ENCODE measurements at regions not wholly inside any gene's neighbourhood (a gene's known extent, or its start where the extent isn't known, plus 50 kb on each side); places are given as distances from the start of the nearest gene placed in this dataset.
"Not testable (repeated sequence)": the region's sequence is repeated elsewhere in the genome, so short reads cannot be mapped to it uniquely, and the experiment has no call there.

DNA sequence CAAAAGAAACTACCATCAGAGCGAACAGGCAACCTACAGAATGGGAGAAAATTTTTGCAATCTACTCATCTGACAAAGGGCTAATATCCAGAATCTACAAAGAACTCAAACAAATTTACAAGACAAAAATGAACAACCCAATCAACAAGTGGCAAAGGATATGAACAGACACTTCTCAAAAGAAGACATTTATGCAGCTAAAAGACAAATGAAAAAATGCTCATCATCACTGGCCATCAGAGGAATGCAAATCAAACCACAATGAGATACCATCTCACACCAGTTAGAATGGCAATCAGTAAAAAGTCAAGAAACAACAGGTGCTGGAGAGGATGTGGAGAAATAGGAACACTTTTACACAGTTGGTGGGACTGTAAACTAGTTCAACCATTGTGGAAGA lies 425.0 kb downstream of the NPIPA8 start:
- TF ChIP-seq, protein P1, sequence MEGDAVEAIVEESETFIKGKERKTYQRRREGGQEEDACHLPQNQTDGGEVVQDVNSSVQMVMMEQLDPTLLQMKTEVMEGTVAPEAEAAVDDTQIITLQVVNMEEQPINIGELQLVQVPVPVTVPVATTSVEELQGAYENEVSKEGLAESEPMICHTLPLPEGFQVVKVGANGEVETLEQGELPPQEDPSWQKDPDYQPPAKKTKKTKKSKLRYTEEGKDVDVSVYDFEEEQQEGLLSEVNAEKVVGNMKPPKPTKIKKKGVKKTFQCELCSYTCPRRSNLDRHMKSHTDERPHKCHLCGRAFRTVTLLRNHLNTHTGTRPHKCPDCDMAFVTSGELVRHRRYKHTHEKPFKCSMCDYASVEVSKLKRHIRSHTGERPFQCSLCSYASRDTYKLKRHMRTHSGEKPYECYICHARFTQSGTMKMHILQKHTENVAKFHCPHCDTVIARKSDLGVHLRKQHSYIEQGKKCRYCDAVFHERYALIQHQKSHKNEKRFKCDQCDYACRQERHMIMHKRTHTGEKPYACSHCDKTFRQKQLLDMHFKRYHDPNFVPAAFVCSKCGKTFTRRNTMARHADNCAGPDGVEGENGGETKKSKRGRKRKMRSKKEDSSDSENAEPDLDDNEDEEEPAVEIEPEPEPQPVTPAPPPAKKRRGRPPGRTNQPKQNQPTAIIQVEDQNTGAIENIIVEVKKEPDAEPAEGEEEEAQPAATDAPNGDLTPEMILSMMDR (IDR thresholded peaks at IDR 0.05) = not testable (repeated sequence)
- not testable (repeated sequence) for TF ChIP-seq POLR2A, POLR2AphosphoS5 (IDR thresholded peaks at IDR 0.05)
